ENCODE measurements at regions not wholly inside any gene's neighbourhood (a gene's known extent, or its start where the extent isn't known, plus 50 kb on each side); places are given as distances from the start of the nearest gene placed in this dataset.

- Histone ChIP-seq H3K18ac (ENCODE audit: low read depth, low read length) (no peak overlapping the region; the same call in 1 of the 2 replicates), H3K14ac (replicated peaks; ENCODE audit: low read depth, low read length) (no peak overlapping the region), H4K8ac (ENCODE audit: low read depth in 2 of 2, low read length in 2 of 2) (no peak overlapping the region), H3K9ac (ENCODE audit: low read depth, low read length) (no peak overlapping the region), H3K36me3 (ENCODE audit: control insufficient read depth, insufficient read depth, low read length) (no peaks in the 10 kb centered on the region), H2AK9ac (replicated peaks; ENCODE audit: low read depth, low read length, poor library complexity) (no peak overlapping the region), H4K5ac (ENCODE audit: low read depth, low read length) (no peak overlapping the region), H2AK5ac (ENCODE audit: low read depth, low read length) (0 out of 2 replicates have a peak overlapping the region, but pooled peaks have one; percentile 10), H3K4ac (ENCODE audit: low read depth, low read length) (no peak overlapping the region), H2BK15ac (ENCODE audit: low read depth, low read length) (no peak overlapping the region), H2BK20ac (ENCODE audit: low read depth, low read length) (no peak overlapping the region), H3K9me3 (ENCODE audit: control insufficient read depth, insufficient read depth, low read length) (peaks cover 2% of the 10 kb centered on the region; the same call in 1 of the 2 replicates), H3K4me3 (ENCODE audit: insufficient read depth, low read depth, low read length) (no peak overlapping the region), H3K4me2 (ENCODE audit: low read depth, low read length) (no peak overlapping the region), H4K91ac (ENCODE audit: insufficient read depth, low read depth, low read length) (no peak overlapping the region), H2AFZ (replicated peaks; ENCODE audit: low read length, poor library complexity) (no peak overlapping the region), H3K9me1 (ENCODE audit: insufficient read depth, low read length) (no peaks in the 10 kb centered on the region), H3K79me1 (ENCODE audit: low read depth in 1 of 2, low read length in 2 of 2) (no peaks in the 10 kb centered on the region), H4K20me1 (ENCODE audit: insufficient read depth, low read length) (no peaks in the 10 kb centered on the region), H3K23ac (ENCODE audit: low read depth, low read length) (no peak overlapping the region), H3K4me1 (ENCODE audit: control insufficient read depth, insufficient read depth, low read length) (peaks cover 3% of the 10 kb centered on the region; the same call in 1 of the 2 replicates), H2BK5ac (ENCODE audit: low read depth, low read length, poor library complexity, severe bottlenecking) (no peak overlapping the region), H3K27me3 (ENCODE audit: control insufficient read depth, insufficient read depth, low read length) (peaks cover 5% of the 10 kb centered on the region; the same call in 1 of the 2 replicates), H2BK120ac (ENCODE audit: low read depth, low read length) (no peak overlapping the region), H3K56ac (ENCODE audit: extremely low read depth, insufficient read depth, low read length) (no peak overlapping the region), H3K27ac (ENCODE audit: insufficient read depth, low read length) (peak overlapping the region; percentile 36; the same call in 1 of the 2 replicates)
- WGBS, 2 experiments (ENCODE audit: extremely low coverage in 2 of 2, insufficient read length in 1 of 2): 67% methylated on average over 3 of the region's 3 CpGs; no CpG with 5 or more reads in 1 of the 2 experiments
- intact Hi-C loops (cut with micrococcal nuclease): loop anchor here (10.0 kb wide), 1 partner anchor 214 kb away; no protein-coding TSS in a partner anchor
- ChIA-PET POLR2A (ENCODE audit: unreplicated experiment) (no interaction called here), CTCF (no interaction called here)
- no TSS peak for BruUV-seq (replicated peaks)
- ATAC-seq (ENCODE audit: low read depth) (no peak), DNase-seq (no peak)
- in situ Hi-C loops (cut with MboI; ENCODE audit: low sequenced_read_pairs): loop anchor here (25.0 kb wide), 1 partner anchor 201 kb away; no protein-coding TSS in a partner anchor
- dilution Hi-C loops (cut with HindIII; ENCODE audit: low sequenced_read_pairs, unreplicated experiment): no loop called here
- TF ChIP-seq, protein P1, sequence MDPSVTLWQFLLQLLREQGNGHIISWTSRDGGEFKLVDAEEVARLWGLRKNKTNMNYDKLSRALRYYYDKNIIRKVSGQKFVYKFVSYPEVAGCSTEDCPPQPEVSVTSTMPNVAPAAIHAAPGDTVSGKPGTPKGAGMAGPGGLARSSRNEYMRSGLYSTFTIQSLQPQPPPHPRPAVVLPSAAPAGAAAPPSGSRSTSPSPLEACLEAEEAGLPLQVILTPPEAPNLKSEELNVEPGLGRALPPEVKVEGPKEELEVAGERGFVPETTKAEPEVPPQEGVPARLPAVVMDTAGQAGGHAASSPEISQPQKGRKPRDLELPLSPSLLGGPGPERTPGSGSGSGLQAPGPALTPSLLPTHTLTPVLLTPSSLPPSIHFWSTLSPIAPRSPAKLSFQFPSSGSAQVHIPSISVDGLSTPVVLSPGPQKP (IDR thresholded peaks at IDR 0.05; ENCODE audit: borderline replicate concordance, low read depth, low read length): no peak
Observed at GRCh38 chr4:24688453-24688852, 104.1 kb upstream of the DHX15 start.

All from IMR-90 (cell line).